DND-41 (cell line): ENCODE measurements at regions not wholly inside any gene's neighbourhood (a gene's known extent, or its start where the extent isn't known, plus 50 kb on each side); places are given as distances from the start of the nearest gene placed in this dataset.

ENCODE experiments used
- EZH2 ChIP-seq: IDR thresholded peaks from 3 replicates; pipeline ENCODE4 v1.6.1; 2012; ENCODE audit warnings: borderline replicate concordance, low read depth, mild to moderate bottlenecking, moderate library complexity, low read length, inconsistent platforms; ENCODE audit not compliant: severe bottlenecking
- TF ChIP-seq, protein P1 (sequence below): IDR thresholded peaks from 2 replicates; pipeline ENCODE4 v1.5.1; 2012; ENCODE audit warnings: borderline replicate concordance, low read length, moderate library complexity, mild to moderate bottlenecking; ENCODE audit not compliant: poor library complexity, severe bottlenecking; ENCODE audit errors: extremely low read depth

DNA sequence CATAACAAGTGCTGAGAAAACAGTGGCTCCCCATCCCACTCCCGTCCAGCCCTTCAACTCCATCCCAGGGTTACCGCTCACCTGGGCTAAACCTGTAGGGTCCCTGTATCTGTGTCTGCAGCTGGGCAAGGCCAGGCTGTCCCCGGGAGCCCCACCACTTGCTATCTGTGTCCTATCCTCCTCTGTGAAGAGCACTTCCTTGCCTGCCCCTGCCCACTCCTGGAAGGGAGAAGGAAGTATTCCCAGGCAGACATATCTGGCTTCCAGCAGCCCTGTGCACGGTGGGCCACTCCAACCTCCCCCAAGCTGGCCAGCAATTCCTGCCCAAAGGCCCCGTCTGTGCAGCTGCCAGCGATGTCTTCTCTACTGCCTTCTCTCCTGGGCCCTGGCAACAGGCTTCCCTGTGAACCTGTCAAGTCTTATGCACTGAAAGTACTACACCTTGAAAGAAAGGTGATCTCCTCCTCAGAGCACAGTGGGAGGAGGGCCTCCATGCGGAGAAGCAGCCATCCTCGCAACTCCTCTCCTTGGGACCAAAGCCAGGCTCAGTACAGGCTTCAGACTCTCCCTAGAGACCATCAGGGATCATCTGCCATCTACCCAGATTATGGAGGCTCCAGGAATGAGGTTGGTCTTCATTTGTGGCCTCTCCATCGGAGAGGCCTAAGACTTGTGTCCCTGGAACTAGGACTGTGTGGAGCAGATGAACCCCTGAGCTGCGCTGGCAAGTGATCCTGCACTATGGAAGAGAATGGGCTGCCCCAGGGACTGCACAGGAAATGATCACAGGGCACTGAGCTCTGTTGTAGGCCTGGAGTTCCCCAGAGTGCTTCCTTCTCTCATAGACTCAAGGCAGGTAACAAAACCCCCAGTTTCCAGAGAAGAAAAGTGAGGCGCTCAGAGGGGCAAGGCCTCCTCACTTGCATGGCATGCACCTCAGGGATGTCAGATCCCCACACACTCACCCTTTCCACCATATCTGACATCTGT, 663.6 kb downstream of the BCL11B start:
- TF ChIP-seq, protein P1, sequence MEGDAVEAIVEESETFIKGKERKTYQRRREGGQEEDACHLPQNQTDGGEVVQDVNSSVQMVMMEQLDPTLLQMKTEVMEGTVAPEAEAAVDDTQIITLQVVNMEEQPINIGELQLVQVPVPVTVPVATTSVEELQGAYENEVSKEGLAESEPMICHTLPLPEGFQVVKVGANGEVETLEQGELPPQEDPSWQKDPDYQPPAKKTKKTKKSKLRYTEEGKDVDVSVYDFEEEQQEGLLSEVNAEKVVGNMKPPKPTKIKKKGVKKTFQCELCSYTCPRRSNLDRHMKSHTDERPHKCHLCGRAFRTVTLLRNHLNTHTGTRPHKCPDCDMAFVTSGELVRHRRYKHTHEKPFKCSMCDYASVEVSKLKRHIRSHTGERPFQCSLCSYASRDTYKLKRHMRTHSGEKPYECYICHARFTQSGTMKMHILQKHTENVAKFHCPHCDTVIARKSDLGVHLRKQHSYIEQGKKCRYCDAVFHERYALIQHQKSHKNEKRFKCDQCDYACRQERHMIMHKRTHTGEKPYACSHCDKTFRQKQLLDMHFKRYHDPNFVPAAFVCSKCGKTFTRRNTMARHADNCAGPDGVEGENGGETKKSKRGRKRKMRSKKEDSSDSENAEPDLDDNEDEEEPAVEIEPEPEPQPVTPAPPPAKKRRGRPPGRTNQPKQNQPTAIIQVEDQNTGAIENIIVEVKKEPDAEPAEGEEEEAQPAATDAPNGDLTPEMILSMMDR: no peak
- TF ChIP-seq EZH2: no peak
